ENCODE measurements at regions not wholly inside any gene's neighbourhood (a gene's known extent, or its start where the extent isn't known, plus 50 kb on each side); places are given as distances from the start of the nearest gene placed in this dataset.

- Mint-ChIP-seq H3K27me3 (no peaks in the 10 kb centered on the region), H3K36me3 (ENCODE audit: low read depth) (no peaks in the 10 kb centered on the region), H3K27ac (no peak overlapping the region), H3K4me3 (no peak overlapping the region), H3K9me3 (no peaks in the 10 kb centered on the region), H3K4me1 (no peaks in the 10 kb centered on the region)
- ChIA-PET POLR2A (no interaction called here), CTCF (no interaction called here)
- DNase-seq: no peak
These were observed 106.9 kb downstream of the TMEM114 start for GRCh38 chr16:8483396-8483795.

- ChIA-PET POLR2A (no interaction called here), CTCF (no interaction called here)
- H3K27ac Mint-ChIP-seq: no peak overlapping the region
These were observed 108.5 kb downstream of the TMEM114 start for GRCh38 chr16:8481810-8482209.

DNA sequence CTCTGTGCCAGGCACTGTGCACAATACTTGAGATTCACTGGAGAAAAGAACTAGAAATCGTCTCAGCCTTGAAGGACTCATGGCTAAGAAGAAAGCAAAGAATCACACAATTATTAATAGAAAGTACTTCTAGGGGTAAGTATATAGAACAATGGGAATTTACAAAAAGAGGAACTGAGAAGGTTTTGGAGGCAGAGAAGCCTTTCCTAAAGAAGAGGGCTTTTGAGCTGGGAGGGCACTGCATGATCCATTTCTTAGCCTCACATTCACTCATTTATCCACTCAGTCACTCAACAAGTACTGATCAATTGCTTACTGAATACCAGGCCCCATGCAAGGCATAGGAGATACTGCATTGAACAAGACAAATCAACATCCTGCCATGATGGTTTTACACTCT lies 113.5 kb downstream of the TMEM114 start:
- no peak overlapping the region for H3K27ac Mint-ChIP-seq
- H3K27me3 Mint-ChIP-seq: no peaks in the 10 kb centered on the region
- ChIA-PET CTCF (interaction anchor here (0.5 kb wide), 1 partner anchor 144 kb away, joined by 3 read pairs; no protein-coding TSS in a partner anchor), POLR2A (no interaction called here)
- H3K36me3 Mint-ChIP-seq (ENCODE audit: low read depth): no peaks in the 10 kb centered on the region
- H3K9me3 Mint-ChIP-seq: no peaks in the 10 kb centered on the region
- no peak for DNase-seq
- no peaks in the 10 kb centered on the region for H3K4me1 Mint-ChIP-seq
- no peak overlapping the region for H3K4me3 Mint-ChIP-seq

More at GRCh38 chr16:8481810-8482209, 108.5 kb downstream of the TMEM114 start:
- H3K27me3 Mint-ChIP-seq: no peaks in the 10 kb centered on the region
- H3K4me1 Mint-ChIP-seq: no peaks in the 10 kb centered on the region
- no peak for DNase-seq
- H3K9me3 Mint-ChIP-seq: no peaks in the 10 kb centered on the region
- no peaks in the 10 kb centered on the region for H3K36me3 Mint-ChIP-seq (ENCODE audit: low read depth)
- H3K4me3 Mint-ChIP-seq: no peak overlapping the region

- Mint-ChIP-seq H3K4me3 (no peak overlapping the region), H3K36me3 (ENCODE audit: low read depth) (no peaks in the 10 kb centered on the region), H3K4me1 (no peaks in the 10 kb centered on the region), H3K9me3 (no peaks in the 10 kb centered on the region), H3K27ac (no peak overlapping the region), H3K27me3 (no peaks in the 10 kb centered on the region)
- POLR2A ChIA-PET: no interaction called here
- DNase-seq: no peak
- CTCF ChIA-PET: no interaction called here
These were observed 115.7 kb downstream of the TMEM114 start for GRCh38 chr16:8474587-8474986.

- Mint-ChIP-seq H3K27me3 (no peaks in the 10 kb centered on the region), H3K4me1 (no peaks in the 10 kb centered on the region), H3K4me3 (no peak overlapping the region), H3K27ac (no peak overlapping the region), H3K36me3 (ENCODE audit: low read depth) (no peaks in the 10 kb centered on the region), H3K9me3 (no peaks in the 10 kb centered on the region)
- POLR2A ChIA-PET: no interaction called here
- CTCF ChIA-PET: no interaction called here
- DNase-seq: no peak
These were observed 121.1 kb downstream of the TMEM114 start for GRCh38 chr16:8469102-8469778.

GRCh38 chr16:8464979-8465378 lies 125.3 kb downstream of the TMEM114 start:
- no peak overlapping the region for H3K4me3 Mint-ChIP-seq
- ChIA-PET CTCF (no interaction called here), POLR2A (interaction anchor here (0.7 kb wide), 1 partner anchor 26 kb away, joined by 3 read pairs; no protein-coding TSS in a partner anchor)
- no peaks in the 10 kb centered on the region for H3K27me3 Mint-ChIP-seq
- H3K36me3 Mint-ChIP-seq (ENCODE audit: low read depth): no peaks in the 10 kb centered on the region
- no peak for DNase-seq
- H3K9me3 Mint-ChIP-seq: no peaks in the 10 kb centered on the region
- H3K27ac Mint-ChIP-seq: no peak overlapping the region
- H3K4me1 Mint-ChIP-seq: no peaks in the 10 kb centered on the region

- H3K4me1 Mint-ChIP-seq: no peaks in the 10 kb centered on the region
- H3K27me3 Mint-ChIP-seq: no peaks in the 10 kb centered on the region
- ChIA-PET POLR2A (no interaction called here), CTCF (interaction anchor here (0.6 to 1.0 kb wide), 3 partner anchors 21 to 136 kb away, joined by 3 to 4 read pairs (median 3); no protein-coding TSS in a partner anchor)
- H3K36me3 Mint-ChIP-seq (ENCODE audit: low read depth): no peaks in the 10 kb centered on the region
- no peak overlapping the region for H3K27ac Mint-ChIP-seq
- no peak for DNase-seq
- H3K4me3 Mint-ChIP-seq: no peak overlapping the region
- no peaks in the 10 kb centered on the region for H3K9me3 Mint-ChIP-seq
These were observed 131.1 kb downstream of the TMEM114 start for GRCh38 chr16:8459085-8459733.

GRCh38 chr16:8458481-8459046 lies 131.7 kb downstream of the TMEM114 start:
- no peak for DNase-seq
- no peak overlapping the region for H3K27ac Mint-ChIP-seq
- H3K36me3 Mint-ChIP-seq (ENCODE audit: low read depth): no peaks in the 10 kb centered on the region
- ChIA-PET POLR2A (no interaction called here), CTCF (interaction anchor here (1.0 kb wide), 1 partner anchor 22 kb away, joined by 3 read pairs; no protein-coding TSS in a partner anchor)
- H3K27me3 Mint-ChIP-seq: no peaks in the 10 kb centered on the region
- H3K9me3 Mint-ChIP-seq: no peaks in the 10 kb centered on the region
- H3K4me3 Mint-ChIP-seq: no peak overlapping the region
- H3K4me1 Mint-ChIP-seq: no peaks in the 10 kb centered on the region

- Mint-ChIP-seq H3K27ac (no peak overlapping the region), H3K4me1 (no peaks in the 10 kb centered on the region), H3K36me3 (ENCODE audit: low read depth) (no peaks in the 10 kb centered on the region), H3K27me3 (no peaks in the 10 kb centered on the region), H3K4me3 (no peak overlapping the region), H3K9me3 (no peaks in the 10 kb centered on the region)
- DNase-seq: no peak
- ChIA-PET POLR2A (no interaction called here), CTCF (no interaction called here)
These were observed 137.0 kb downstream of the TMEM114 start for GRCh38 chr16:8453359-8453758.

- Mint-ChIP-seq H3K27me3 (no peaks in the 10 kb centered on the region), H3K4me3 (no peak overlapping the region), H3K9me3 (no peaks in the 10 kb centered on the region), H3K36me3 (ENCODE audit: low read depth) (no peaks in the 10 kb centered on the region), H3K4me1 (no peaks in the 10 kb centered on the region), H3K27ac (no peak overlapping the region)
- POLR2A ChIA-PET: no interaction called here
- CTCF ChIA-PET: no interaction called here
- DNase-seq: no peak
These were observed 137.4 kb downstream of the TMEM114 start for GRCh38 chr16:8452941-8453340.

DNA sequence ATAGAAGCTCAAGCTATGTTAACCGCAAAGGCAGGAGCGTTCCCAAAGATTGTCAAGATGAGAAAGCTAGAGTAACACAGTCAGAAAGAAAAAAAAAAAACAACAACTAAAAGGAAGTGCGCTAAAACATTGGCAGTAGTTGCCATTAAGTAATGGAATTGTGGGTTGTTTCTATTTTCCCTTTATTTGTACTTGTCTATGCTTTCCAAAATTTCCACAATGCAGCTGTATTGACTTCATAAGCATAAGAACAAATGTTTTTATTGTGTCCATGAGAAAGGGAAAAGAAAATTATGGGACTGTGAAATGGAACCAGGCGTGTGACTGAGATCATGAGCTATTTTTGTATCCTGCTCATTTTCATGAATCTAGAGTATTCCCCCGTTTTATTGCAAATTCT lies 153.4 kb downstream of the TMEM114 start:
- Mint-ChIP-seq H3K4me1 (no peaks in the 10 kb centered on the region), H3K4me3 (no peak overlapping the region), H3K27me3 (no peaks in the 10 kb centered on the region), H3K27ac (no peak overlapping the region), H3K9me3 (peaks cover 4% of the 10 kb centered on the region), H3K36me3 (ENCODE audit: low read depth) (no peaks in the 10 kb centered on the region)
- ChIA-PET CTCF (no interaction called here), POLR2A (no interaction called here)
- DNase-seq: no peak

DNA sequence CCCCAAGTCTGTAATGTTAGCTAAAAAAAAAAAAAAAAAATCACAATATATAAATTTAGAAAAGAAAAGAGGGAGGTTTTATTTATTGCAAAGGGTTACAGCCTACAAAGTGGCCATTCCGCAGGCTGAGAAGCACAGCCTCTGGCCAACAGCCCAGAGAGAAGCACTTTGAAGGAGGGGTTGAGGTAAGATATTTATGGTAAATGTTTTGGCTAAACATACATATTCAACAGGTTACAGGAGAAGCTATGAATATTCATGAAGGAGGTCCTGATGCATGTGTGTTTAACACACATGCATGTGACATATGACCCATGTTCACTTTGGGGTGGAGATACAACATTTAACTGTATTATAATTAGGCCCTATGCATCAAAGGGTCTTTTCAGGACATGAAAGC lies 158.5 kb downstream of the TMEM114 start:
- no peaks in the 10 kb centered on the region for H3K36me3 Mint-ChIP-seq (ENCODE audit: low read depth)
- H3K4me3 Mint-ChIP-seq: no peak overlapping the region
- H3K27me3 Mint-ChIP-seq: no peaks in the 10 kb centered on the region
- ChIA-PET CTCF (no interaction called here), POLR2A (no interaction called here)
- H3K9me3 Mint-ChIP-seq: peaks cover 8% of the 10 kb centered on the region
- no peak overlapping the region for H3K27ac Mint-ChIP-seq
- no peak for DNase-seq
- no peaks in the 10 kb centered on the region for H3K4me1 Mint-ChIP-seq

- H3K4me1 Mint-ChIP-seq: no peaks in the 10 kb centered on the region
- no peaks in the 10 kb centered on the region for H3K27me3 Mint-ChIP-seq
- POLR2A ChIA-PET: no interaction called here
- no peak overlapping the region for H3K27ac Mint-ChIP-seq
- peaks cover 8% of the 10 kb centered on the region for H3K9me3 Mint-ChIP-seq
- no peak overlapping the region for H3K4me3 Mint-ChIP-seq
- H3K36me3 Mint-ChIP-seq (ENCODE audit: low read depth): no peaks in the 10 kb centered on the region
- DNase-seq: no peak
- CTCF ChIA-PET: no interaction called here
These were observed 159.9 kb downstream of the TMEM114 start for GRCh38 chr16:8430401-8430800.

- Mint-ChIP-seq H3K36me3 (ENCODE audit: low read depth) (no peaks in the 10 kb centered on the region), H3K4me1 (no peaks in the 10 kb centered on the region), H3K4me3 (no peak overlapping the region), H3K9me3 (peaks cover 8% of the 10 kb centered on the region), H3K27me3 (no peaks in the 10 kb centered on the region), H3K27ac (no peak overlapping the region)
- CTCF ChIA-PET: interaction anchor here (0.6 kb wide), 1 partner anchor 13 kb away, joined by 3 read pairs; no protein-coding TSS in a partner anchor
- no peak for DNase-seq
- POLR2A ChIA-PET: no interaction called here
These were observed 163.7 kb downstream of the TMEM114 start for GRCh38 chr16:8426569-8426968.

All from activated CD4-positive, alpha-beta memory T cell treated with anti-CD3 and anti-CD28 coated beads, Interleukin-2, amount 10 ng/mL, durations not matched to agents 7 days and 5 days (primary cell).